Stimulated activated CD4-positive, alpha-beta T cell treated with anti-CD3 and anti-CD28 coated beads, TNF-alpha, amount 100 ng/mL, for 24 hours (primary cell): ENCODE measurements at regions not wholly inside any gene's neighbourhood (a gene's known extent, or its start where the extent isn't known, plus 50 kb on each side); places are given as distances from the start of the nearest gene placed in this dataset.
"Not testable (repeated sequence)": the region's sequence is repeated elsewhere in the genome, so short reads cannot be mapped to it uniquely, and the experiment has no call there.

Source experiments
- DNase-seq, 3 experiments: peaks; one replicate each; pipeline ENCODE4 v3.0.0-alpha.2; 2020; ENCODE audit warnings: low read depth in 3 of 3

- no peak for DNase-seq
Observed at GRCh38 chr6:158920311-158920905, 79.6 kb downstream of the RSPH3 start.

- no peak for DNase-seq
Observed at GRCh38 chr6:158919865-158920264, 80.1 kb downstream of the RSPH3 start.

- DNase-seq: no peak
Observed at GRCh38 chr6:158916617-158917016, 83.4 kb downstream of the RSPH3 start.

GRCh38 chr6:158914923-158915322, 85.1 kb downstream of the RSPH3 start:
- DNase-seq: no peak

- DNase-seq: no peak
Observed at GRCh38 chr6:158913580-158913979, 86.4 kb downstream of the RSPH3 start.

GRCh38 chr6:158912655-158913054, 87.3 kb downstream of the RSPH3 start:
- DNase-seq: no peak

- peak in 1 of 3 experiments; percentile 14 for DNase-seq
Observed at GRCh38 chr6:158911746-158912480, 88.1 kb downstream of the RSPH3 start.

GRCh38 chr6:158910484-158911440, 89.2 kb downstream of the RSPH3 start:
- no peak for DNase-seq

- DNase-seq: no peak
Observed at GRCh38 chr6:158909938-158910337, 90.1 kb downstream of the RSPH3 start.

- no peak for DNase-seq
Observed at GRCh38 chr6:158908606-158909005, 89.4 kb upstream of the EZR start.

GRCh38 chr6:158907931-158908330, 88.8 kb upstream of the EZR start:
- no peak for DNase-seq

- DNase-seq: no peak
Observed at GRCh38 chr6:158906926-158907325, 87.8 kb upstream of the EZR start.

GRCh38 chr6:158905277-158905676, 86.1 kb upstream of the EZR start:
- no peak for DNase-seq

- no peak for DNase-seq
Observed at GRCh38 chr6:158903801-158904200, 84.6 kb upstream of the EZR start.

GRCh38 chr6:158900663-158901312, 81.6 kb upstream of the EZR start:
- no peak for DNase-seq

GRCh38 chr6:158897236-158897635, 78.1 kb upstream of the EZR start:
- no peak for DNase-seq

- no peak for DNase-seq
Observed at GRCh38 chr6:158895661-158896060, 76.5 kb upstream of the EZR start.

- DNase-seq: no peak
Observed at GRCh38 chr6:158894193-158894592, 75.0 kb upstream of the EZR start.

GRCh38 chr6:158892266-158892665, 73.1 kb upstream of the EZR start:
- no peak for DNase-seq

- DNase-seq: not testable (repeated sequence)
Observed at GRCh38 chr6:158891560-158891959, 72.4 kb upstream of the EZR start.

- not testable (repeated sequence) for DNase-seq
Observed at GRCh38 chr6:158888171-158888570, 69.0 kb upstream of the EZR start.
